Stimulated activated CD8-positive, alpha-beta memory T cell treated with anti-CD3 and anti-CD28 coated beads, Interleukin-15, amount 100 ng/mL, for 4 hours (primary cell): ENCODE measurements at regions not wholly inside any gene's neighbourhood (a gene's known extent, or its start where the extent isn't known, plus 50 kb on each side); places are given as distances from the start of the nearest gene placed in this dataset.
"Not testable (repeated sequence)": the region's sequence is repeated elsewhere in the genome, so short reads cannot be mapped to it uniquely, and the experiment has no call there.

Experiments used
- DNase-seq, 2 donors: peaks; one replicate each; pipeline ENCODE4 v3.0.0-alpha.2; 2020; ENCODE audit warnings: low read depth in 2 of 2

GRCh38 chr5:109575506-109575905, 114.2 kb upstream of the MAN2A1 start:
- no peak for DNase-seq

DNA sequence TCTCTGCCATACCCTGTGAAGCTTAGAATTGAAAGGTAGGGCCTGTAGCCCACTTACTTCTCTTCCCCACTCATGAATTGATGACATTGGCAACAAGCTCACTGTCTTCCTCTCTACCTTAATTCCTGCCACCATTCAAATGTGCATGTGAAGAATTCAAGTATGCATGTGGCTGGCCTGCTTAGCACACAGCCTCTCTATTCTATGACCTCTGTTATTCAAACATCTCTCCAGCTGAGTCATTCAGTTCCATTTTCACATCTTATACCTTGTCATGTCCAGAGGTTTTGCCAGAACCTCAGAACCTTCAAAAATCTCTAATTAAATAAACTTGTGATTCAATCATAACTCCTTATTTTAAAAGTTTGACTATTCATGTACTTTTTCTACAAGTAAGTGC, 114.7 kb upstream of the MAN2A1 start:
- no peak for DNase-seq

GRCh38 chr5:109573766-109574165, 116.0 kb upstream of the MAN2A1 start:
- no peak for DNase-seq

DNA sequence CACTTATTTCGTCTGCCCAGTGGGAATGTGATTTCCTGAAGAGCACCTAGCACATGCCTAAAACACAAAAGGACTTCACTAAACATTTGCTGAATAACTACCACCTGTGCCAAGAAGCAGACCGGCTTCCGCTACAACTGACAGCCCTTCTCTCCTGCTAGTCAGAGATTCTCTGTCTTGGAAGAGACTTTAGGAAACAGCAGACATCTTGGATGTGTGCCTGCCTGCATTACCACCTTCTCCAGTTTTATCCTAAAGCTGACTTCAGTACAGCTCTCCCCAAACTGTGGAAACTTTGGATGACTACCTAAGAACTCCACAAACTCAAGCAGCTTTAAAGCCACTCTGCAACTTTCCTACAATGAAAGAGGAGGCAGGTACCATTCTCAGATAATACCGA, 116.5 kb upstream of the MAN2A1 start:
- DNase-seq, result no peak

- no peak for DNase-seq
Measured at GRCh38 chr5:109571785-109572184, 117.9 kb upstream of the MAN2A1 start.

DNA sequence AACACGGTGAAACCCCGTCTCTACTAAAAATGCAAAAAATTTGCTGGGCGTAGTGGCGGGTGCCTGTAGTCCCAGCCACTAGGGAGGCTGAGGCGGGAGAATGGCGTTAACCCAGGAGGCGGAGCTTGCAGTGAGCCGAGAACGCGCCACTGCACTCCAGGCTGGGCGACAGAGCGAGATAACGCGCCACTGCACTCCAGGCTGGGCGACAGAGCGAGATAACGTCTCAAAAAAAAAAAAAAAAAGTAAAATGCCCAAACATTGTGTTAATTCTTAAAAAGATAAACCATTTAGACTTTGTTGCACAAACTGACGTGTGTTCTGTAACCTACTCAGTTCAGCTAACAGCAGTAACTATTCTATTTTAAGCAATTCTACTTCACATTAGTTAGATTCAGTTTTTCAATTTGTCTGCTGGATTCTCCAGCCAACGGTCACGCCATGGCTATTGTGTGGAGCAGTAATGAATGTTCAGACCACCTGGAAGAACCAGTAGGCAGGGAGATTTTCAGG, 119.3 kb upstream of the MAN2A1 start:
- DNase-seq, result no peak

- no peak for DNase-seq
Measured at GRCh38 chr5:109567374-109568044, 122.2 kb upstream of the MAN2A1 start.

- no peak for DNase-seq
Measured at GRCh38 chr5:109566361-109566760, 123.4 kb upstream of the MAN2A1 start.

GRCh38 chr5:109563739-109564138, 126.0 kb upstream of the MAN2A1 start:
- DNase-seq, result no peak

DNA sequence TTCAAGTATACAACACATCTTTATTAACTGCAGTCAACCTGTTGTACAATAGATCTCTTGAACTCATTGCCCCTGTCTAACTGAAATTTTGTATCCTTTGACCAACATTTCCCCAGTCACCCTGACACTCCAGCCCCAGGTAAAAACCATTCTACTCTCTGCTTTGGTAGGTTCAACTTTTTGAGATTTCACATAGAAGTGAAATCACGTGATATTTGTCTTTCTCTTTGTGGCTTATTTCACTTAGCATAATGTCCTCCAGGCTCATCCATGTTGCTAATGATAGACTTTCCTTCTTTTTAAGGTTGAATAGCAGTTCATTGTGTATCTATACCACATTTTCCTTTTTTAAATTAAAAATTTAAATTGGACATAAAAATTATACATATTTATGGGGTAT, 126.5 kb upstream of the MAN2A1 start:
- DNase-seq, result no peak

DNA sequence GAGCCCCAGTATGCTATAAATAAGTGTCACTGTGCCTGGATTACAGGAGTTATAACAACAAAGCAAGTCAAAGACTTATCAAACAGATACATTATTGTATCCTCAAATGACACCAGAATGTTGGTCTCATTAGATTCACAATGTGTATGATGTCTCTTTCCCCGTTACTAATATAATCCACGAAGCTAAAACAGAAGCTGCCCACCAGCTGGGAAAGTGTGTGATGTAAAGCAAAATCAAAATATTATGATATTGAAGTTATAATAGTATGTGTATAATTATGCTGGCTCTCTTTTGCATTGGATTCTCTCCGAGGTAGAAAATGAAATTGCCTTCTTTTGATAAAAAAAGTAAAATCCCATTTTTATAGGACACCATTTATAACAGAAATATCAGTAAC, 127.3 kb upstream of the MAN2A1 start:
- DNase-seq, result no peak

- DNase-seq, result no peak
Measured at GRCh38 chr5:109561447-109561846, 128.3 kb upstream of the MAN2A1 start.

- DNase-seq, result no peak
Measured at GRCh38 chr5:109560554-109560953, 129.2 kb upstream of the MAN2A1 start.

DNA sequence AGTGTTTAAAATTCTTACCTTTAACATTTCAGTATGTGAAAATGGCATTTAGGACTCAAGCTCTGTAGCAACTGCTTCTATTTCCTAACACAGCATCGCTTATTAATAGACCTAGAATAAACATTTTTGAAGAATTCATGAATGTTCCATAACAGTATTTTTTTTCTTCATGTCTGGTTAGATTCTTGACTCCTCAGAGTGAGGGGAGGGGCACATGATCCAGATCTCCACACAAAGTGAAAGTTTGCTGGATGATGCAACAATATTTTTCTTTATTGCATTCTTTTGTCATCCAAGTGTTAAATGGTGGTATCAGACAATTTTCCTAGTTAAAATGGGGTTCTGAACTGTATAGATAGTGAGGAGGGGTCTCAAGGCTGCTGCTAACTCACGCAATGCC, 130.8 kb upstream of the MAN2A1 start:
- DNase-seq, result no peak

- DNase-seq, result no peak
Measured at GRCh38 chr5:109558364-109558763, 131.4 kb upstream of the MAN2A1 start.

DNA sequence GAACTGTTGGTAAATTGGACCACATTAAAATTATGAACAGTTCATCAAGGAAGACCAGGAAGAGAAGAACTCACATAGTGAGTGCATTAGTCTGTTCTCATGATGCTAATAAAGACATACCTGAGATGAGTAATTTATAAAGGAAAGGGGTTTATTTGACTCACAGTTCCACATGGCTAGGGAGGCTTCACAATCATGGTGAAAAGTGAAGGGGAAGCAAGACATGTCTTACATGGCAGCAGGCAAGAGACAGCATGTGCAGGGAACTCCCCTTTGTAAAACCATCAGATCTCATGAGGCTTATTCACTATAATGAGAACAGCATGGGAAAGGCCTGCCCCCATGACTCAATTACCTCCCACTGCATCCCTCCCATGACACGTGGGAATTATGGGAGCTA, 135.9 kb upstream of the MAN2A1 start:
- DNase-seq, result no peak

- not testable (repeated sequence) for DNase-seq
Measured at GRCh38 chr5:109551234-109551633, 138.5 kb upstream of the MAN2A1 start.

GRCh38 chr5:109550077-109550476, 139.7 kb upstream of the MAN2A1 start:
- DNase-seq, result no peak

GRCh38 chr5:109546461-109546860, 136.7 kb upstream of the PJA2 start:
- no peak for DNase-seq

DNA sequence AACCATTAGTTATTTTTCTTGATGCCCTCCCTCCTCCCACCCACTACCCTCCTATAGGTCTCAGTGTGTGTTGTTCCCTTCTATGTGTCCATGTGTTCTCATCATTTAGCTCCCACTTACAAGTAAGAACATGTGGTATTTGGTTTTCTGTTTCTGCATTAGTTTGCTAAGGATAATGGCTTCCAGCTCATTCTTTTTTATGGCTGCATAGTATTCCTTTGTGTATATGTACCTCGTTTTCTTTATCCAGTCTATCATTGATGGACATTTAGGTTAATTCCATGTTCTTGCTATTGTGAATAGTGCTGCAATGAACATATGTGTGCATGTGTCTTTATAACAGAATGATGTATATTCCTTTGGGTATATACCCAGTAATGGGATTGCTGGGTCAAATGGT, 135.1 kb upstream of the PJA2 start:
- not testable (repeated sequence) for DNase-seq

DNA sequence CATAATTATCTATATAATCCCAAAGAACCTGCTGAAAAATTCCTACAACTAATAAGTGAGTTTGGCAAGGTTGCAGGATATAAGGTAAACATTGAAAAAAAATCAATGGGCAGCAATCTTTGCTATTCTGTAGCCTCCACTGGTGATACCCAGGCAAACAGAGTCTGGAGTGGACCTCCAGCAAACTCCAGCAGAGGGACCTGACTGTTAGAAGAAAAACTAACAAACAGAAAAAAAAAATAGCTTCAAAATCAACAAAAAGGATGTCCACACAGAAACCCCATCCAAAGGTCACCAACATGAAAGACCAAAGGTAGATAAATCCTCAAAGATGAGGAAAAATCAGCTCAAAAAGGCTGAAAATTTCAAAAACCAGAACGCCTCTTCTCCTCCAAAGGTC, 128.9 kb upstream of the PJA2 start:
- not testable (repeated sequence) for DNase-seq

- not testable (repeated sequence) for DNase-seq
Measured at GRCh38 chr5:109535090-109535489, 125.3 kb upstream of the PJA2 start.

- DNase-seq, result no peak
Measured at GRCh38 chr5:109533751-109534272, 124.0 kb upstream of the PJA2 start.
